Stomach (tissue), 4 donors: ENCODE measurements at regions not wholly inside any gene's neighbourhood (a gene's known extent, or its start where the extent isn't known, plus 50 kb on each side); places are given as distances from the start of the nearest gene placed in this dataset.

Experiments used
- EP300 ChIP-seq: sonication (generic); formaldehyde crosslinking; IDR thresholded peaks from one replicate; pipeline ENCODE4 v1.6.1; 2017; ENCODE audit warnings: antibody characterized with exemption
- POLR2A ChIP-seq, 4 donors: fragments of 450-650 bp; IDR thresholded peaks; one replicate each; pipeline ENCODE4 v1.6.1; 2016; ENCODE audit warnings: antibody characterized with exemption in 4 of 4, control low read depth in 2 of 4, mild to moderate bottlenecking in 1 of 4, moderate library complexity in 1 of 4
- POLR2AphosphoS5 ChIP-seq, 3 donors: sonication (generic); formaldehyde crosslinking; IDR thresholded peaks; one replicate each; pipeline ENCODE4 v1.6.1; 2016; ENCODE audit warnings: antibody characterized with exemption in 3 of 3
- TF ChIP-seq, protein P1 (sequence below), 7 experiments: fragments of 450-650 bp in 4 of 7; fragments of 200-600 bp in 3 of 7; sonication (generic) in 3 of 7; IDR thresholded peaks; one replicate each; pipeline ENCODE4 v1.5.1; 2016 to 2019; ENCODE audit warnings: antibody characterized with exemption in 7 of 7, control low read depth in 2 of 7, mild to moderate bottlenecking in 1 of 7

DNA sequence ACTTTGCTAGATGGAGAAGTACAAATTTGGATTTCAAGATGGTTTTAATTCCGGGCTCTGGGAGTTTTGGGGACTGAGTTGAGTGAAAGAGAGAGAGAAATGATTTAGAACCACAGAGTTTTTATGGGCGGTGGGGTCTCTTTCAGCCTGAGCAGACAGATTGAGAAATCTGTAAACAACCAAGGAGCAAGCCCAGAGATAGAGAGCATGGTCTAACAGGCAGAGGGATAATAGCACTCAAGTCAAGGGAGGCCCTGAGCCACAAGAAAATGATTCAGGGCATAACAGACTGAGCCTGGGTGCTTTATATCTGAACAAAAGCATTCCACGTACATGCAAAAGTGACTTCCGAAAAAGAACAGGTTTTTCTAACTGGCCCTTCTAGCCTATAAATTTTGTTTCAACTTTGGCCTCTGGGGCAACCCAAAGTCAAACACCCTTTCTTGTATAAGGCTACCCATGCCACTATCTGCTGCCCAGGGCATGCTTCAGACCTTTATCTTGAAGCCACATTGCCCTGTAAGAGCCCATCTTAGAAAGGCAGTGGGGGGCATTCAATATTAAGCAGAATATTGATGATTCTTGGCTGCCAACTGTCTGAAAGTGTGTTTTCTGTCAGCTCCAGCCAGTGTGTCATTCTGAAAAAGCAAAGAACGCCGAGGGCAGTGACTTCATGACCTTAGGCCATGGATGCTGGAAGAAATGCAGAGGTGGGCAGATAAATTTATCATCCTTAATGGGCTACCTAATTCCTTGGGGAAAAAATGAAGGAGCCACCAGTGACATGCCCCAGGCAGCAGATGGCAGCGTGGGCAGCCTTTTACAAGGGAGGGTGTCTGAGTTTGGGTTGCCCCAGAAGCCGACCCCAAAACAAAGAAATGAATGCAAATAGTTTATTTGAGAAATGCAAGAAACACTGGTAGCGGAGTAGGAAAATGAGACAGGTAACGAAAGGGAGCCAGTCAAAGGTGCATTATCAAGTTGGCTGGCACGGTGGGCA, 637.6 kb downstream of the MID1IP1 start:
- TF ChIP-seq POLR2A (IDR thresholded peaks at IDR 0.05) = no peak
- TF ChIP-seq, protein P1, sequence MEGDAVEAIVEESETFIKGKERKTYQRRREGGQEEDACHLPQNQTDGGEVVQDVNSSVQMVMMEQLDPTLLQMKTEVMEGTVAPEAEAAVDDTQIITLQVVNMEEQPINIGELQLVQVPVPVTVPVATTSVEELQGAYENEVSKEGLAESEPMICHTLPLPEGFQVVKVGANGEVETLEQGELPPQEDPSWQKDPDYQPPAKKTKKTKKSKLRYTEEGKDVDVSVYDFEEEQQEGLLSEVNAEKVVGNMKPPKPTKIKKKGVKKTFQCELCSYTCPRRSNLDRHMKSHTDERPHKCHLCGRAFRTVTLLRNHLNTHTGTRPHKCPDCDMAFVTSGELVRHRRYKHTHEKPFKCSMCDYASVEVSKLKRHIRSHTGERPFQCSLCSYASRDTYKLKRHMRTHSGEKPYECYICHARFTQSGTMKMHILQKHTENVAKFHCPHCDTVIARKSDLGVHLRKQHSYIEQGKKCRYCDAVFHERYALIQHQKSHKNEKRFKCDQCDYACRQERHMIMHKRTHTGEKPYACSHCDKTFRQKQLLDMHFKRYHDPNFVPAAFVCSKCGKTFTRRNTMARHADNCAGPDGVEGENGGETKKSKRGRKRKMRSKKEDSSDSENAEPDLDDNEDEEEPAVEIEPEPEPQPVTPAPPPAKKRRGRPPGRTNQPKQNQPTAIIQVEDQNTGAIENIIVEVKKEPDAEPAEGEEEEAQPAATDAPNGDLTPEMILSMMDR (IDR thresholded peaks at IDR 0.05) = no peak
- no peak for TF ChIP-seq EP300
- TF ChIP-seq POLR2AphosphoS5 (IDR thresholded peaks at IDR 0.05) = no peak
